ENCODE measurements at regions not wholly inside any gene's neighbourhood (a gene's known extent, or its start where the extent isn't known, plus 50 kb on each side); places are given as distances from the start of the nearest gene placed in this dataset.
"Not testable (repeated sequence)": the region's sequence is repeated elsewhere in the genome, so short reads cannot be mapped to it uniquely, and the experiment has no call there.

DNA sequence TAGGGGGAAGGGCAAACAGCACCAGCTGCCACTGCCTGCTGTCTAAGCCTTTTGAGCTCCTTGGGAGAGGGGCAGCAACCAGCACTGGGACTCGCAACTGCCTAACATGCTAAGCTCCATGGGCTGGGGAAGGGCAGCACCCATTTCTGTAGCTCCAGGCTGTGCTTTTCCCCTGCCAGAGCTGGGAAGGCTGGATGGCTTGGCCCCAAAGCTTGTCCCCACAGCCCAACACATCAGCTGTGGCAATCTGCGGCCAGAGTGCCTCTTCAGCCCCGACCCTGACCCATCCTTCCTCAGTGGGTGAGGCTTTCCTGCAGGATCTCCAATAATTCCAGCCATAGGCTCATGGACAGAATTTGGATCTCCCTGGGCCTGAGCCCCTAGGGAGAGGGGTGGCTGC, 551.3 kb downstream of the TMEM135 start:
- in situ Hi-C loops (cut with HindIII; ENCODE audit: low pct_ligation_motif_present, low sequenced_read_pairs): no loop called here
- H3K4me3 ChIP-seq (ENCODE audit: low read depth, low read length): no peak overlapping the region

DNA sequence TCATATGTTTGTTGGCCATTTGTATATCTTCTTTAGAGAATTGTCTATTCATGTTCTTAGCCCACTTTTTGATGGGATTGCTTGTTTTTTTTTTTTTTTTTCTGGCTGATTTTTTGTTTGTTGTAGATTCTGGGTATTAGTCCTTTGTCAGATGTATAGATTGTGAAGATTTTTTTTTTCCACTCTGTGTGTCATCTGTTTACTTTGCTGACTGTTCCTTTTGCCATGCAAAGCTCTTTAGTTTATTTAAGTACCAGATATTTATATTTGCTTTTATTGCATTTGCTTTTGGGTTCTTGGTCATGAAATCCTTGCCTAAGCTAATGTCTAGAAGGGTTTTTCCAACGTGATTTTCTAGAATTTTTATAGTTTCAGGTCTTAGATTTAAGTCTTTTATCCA, 547.9 kb downstream of the TMEM135 start:
- H3K36me3 ChIP-seq (replicated peaks); H3K27me3 ChIP-seq (replicated peaks); H3K4me3 ChIP-seq (ENCODE audit: low read depth, low read length); H3K27ac ChIP-seq; DNase-seq; in situ Hi-C loops (cut with HindIII; ENCODE audit: low pct_ligation_motif_present, low sequenced_read_pairs): not testable (repeated sequence)

More for the DNA sequence above, 551.3 kb downstream of the TMEM135 start:
- DNase-seq: no peak
- H3K36me3 ChIP-seq (replicated peaks): no peaks in the 10 kb centered on the region
- no peak overlapping the region for H3K27ac ChIP-seq
- H3K27me3 ChIP-seq (replicated peaks): no peaks in the 10 kb centered on the region
- TF ChIP-seq, protein P1, sequence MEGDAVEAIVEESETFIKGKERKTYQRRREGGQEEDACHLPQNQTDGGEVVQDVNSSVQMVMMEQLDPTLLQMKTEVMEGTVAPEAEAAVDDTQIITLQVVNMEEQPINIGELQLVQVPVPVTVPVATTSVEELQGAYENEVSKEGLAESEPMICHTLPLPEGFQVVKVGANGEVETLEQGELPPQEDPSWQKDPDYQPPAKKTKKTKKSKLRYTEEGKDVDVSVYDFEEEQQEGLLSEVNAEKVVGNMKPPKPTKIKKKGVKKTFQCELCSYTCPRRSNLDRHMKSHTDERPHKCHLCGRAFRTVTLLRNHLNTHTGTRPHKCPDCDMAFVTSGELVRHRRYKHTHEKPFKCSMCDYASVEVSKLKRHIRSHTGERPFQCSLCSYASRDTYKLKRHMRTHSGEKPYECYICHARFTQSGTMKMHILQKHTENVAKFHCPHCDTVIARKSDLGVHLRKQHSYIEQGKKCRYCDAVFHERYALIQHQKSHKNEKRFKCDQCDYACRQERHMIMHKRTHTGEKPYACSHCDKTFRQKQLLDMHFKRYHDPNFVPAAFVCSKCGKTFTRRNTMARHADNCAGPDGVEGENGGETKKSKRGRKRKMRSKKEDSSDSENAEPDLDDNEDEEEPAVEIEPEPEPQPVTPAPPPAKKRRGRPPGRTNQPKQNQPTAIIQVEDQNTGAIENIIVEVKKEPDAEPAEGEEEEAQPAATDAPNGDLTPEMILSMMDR (IDR thresholded peaks at IDR 0.05; ENCODE audit: low read depth, low read length, missing control alignments): no peak

DNA sequence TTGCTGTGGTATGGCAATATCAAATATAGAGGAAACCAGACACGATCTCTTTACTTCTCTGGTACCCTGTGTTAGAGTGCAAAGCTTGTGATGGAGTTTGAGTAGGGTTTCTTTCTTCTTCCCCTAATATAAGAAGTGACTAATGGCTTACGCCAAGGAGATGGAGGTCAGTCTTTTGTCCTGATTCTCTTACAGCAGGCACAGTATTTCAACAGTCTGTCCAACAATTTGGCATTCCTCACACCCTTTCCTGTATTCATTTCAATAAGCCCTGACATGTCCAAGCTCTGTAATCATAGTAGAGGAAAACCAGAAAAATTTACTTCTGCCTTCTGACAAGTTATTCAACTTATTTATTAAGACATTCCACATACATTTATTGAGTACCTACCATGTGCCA, 546.2 kb downstream of the TMEM135 start:
- H3K36me3 ChIP-seq (replicated peaks): no peaks in the 10 kb centered on the region
- H3K27ac ChIP-seq: no peak overlapping the region
- no peaks in the 10 kb centered on the region for H3K27me3 ChIP-seq (replicated peaks)
- H3K4me3 ChIP-seq (ENCODE audit: low read depth, low read length): no peak overlapping the region
- DNase-seq: no peak
- TF ChIP-seq, protein P1 (IDR thresholded peaks at IDR 0.05; ENCODE audit: low read depth, low read length, missing control alignments): no peak
- in situ Hi-C loops (cut with HindIII; ENCODE audit: low pct_ligation_motif_present, low sequenced_read_pairs): no loop called here

DNA sequence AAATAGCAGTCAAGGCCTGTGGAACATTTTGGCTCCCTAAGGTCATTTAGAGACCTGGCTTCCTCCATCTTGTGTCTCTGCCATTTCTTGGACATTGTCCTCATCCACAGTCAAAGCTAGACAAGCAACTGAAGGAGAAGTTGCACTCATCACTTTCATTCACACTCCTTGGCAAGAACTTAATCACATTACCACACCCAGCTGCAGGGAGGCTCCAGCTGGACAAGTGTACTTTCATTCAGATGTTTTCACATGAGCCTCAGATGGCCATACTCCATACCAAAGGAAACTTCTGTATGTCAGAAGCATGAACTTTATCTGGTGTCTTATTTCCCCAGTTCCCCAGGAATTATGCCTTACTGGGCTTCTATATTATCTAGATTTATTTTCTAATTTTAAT, 537.4 kb downstream of the TMEM135 start:
- H3K36me3 ChIP-seq (replicated peaks): no peaks in the 10 kb centered on the region
- in situ Hi-C loops (cut with HindIII; ENCODE audit: low pct_ligation_motif_present, low sequenced_read_pairs): no loop called here
- no peaks in the 10 kb centered on the region for H3K27me3 ChIP-seq (replicated peaks)
- no peak for DNase-seq
- no peak overlapping the region for H3K4me3 ChIP-seq (ENCODE audit: low read depth, low read length)
- H3K27ac ChIP-seq: no peak overlapping the region
- TF ChIP-seq, protein P1 (IDR thresholded peaks at IDR 0.05; ENCODE audit: low read depth, low read length, missing control alignments): no peak

DNA sequence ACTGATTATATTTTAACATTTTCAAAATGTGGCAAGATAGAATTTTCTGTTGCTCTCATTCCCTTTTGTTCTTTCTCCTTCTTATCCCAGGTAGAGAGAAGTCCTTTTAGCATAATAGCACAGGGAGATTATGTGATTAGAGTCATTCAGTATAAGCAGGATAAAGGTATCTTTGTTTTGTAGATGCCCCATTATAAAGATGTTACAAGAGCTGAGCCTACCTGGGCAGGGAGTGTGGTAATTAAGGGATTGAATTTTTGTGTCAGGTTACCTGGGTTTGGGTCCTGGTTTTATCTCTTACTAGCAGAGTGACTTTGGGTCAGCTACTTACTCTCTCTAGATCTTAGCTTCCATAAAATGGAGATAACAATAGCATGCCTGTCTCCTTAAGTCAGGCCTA, 536.5 kb downstream of the TMEM135 start:
- TF ChIP-seq, protein P1 (IDR thresholded peaks at IDR 0.05; ENCODE audit: low read depth, low read length, missing control alignments): no peak
- Histone ChIP-seq H3K27ac (no peak overlapping the region), H3K36me3 (replicated peaks) (no peaks in the 10 kb centered on the region), H3K27me3 (replicated peaks) (no peaks in the 10 kb centered on the region), H3K4me3 (ENCODE audit: low read depth, low read length) (no peak overlapping the region)
- in situ Hi-C loops (cut with HindIII; ENCODE audit: low pct_ligation_motif_present, low sequenced_read_pairs): no loop called here
- DNase-seq: no peak

DNA sequence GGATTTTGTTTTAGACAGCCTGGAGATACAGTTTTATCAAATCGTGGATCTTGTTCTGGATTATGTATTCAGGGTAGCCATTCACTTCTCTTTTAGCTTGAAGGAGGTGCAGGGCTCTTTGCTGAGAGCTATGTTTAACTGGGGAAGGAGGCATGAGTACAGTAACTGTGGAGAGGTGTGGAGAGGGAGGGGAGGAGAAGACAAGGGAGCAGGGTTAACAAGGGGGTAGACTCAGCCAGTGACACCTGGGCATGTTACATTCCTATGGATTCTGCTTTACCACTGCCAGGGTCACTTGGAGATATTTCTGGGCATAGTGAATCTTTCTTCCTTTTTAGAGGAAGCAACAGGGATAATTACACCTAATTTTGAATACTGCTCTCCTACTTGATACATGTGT, 536.0 kb downstream of the TMEM135 start:
- TF ChIP-seq, protein P1 (IDR thresholded peaks at IDR 0.05; ENCODE audit: low read depth, low read length, missing control alignments): no peak
- no peak overlapping the region for H3K27ac ChIP-seq
- H3K36me3 ChIP-seq (replicated peaks): no peaks in the 10 kb centered on the region
- H3K4me3 ChIP-seq (ENCODE audit: low read depth, low read length): no peak overlapping the region
- no peak for DNase-seq
- in situ Hi-C loops (cut with HindIII; ENCODE audit: low pct_ligation_motif_present, low sequenced_read_pairs): no loop called here
- no peaks in the 10 kb centered on the region for H3K27me3 ChIP-seq (replicated peaks)
